PC-3 (cell line): ENCODE measurements at regions not wholly inside any gene's neighbourhood (a gene's known extent, or its start where the extent isn't known, plus 50 kb on each side); places are given as distances from the start of the nearest gene placed in this dataset.

Source experiments
- ATAC-seq: fragments of 200-7000 bp; cut with Tn5 transposase; 2 replicates; pipeline ENCODE4 v1.9.1; 2020; ENCODE audit warnings: mild to moderate bottlenecking, moderate library complexity
- BruUV-seq: library from RNA; stranded (reverse); fragments of 400-500 nt; replicated peaks from 2 replicates; lab custom pipeline; 2021; lab: Mats Ljungman, UMichigan
- CTCF ChIA-PET: fragments of 300-600 bp; sonication (Branson Sonifier 250); formaldehyde crosslinking; loops from one replicate; lab custom pipeline; 2022; ENCODE audit warnings: antibody characterized with exemption; lab: Charles Lee
- POLR2A ChIA-PET: fragments of 300-600 bp; sonication (Branson Sonifier 250); formaldehyde crosslinking; loops from one replicate; lab custom pipeline; 2022; ENCODE audit warnings: antibody characterized with exemption; ENCODE audit not compliant: unreplicated experiment; lab: Charles Lee
- DNase-seq: peaks from one replicate; pipeline ENCODE4 v3.0.0-alpha.2; 2015
- H2AFZ ChIP-seq: fragments of 300-600 bp; sonication (generic); 2 replicates; pipeline ENCODE4 v1.6.0; 2016; ENCODE audit warnings: antibody characterized with exemption, low read length
- H3F3A ChIP-seq: fragments of 300-600 bp; sonication (generic); one replicate; pipeline ENCODE4 v1.6.0; 2017; ENCODE audit warnings: antibody characterized with exemption, low read length, control low read depth, mild to moderate bottlenecking; ENCODE audit not compliant: unreplicated experiment
- H3K27ac ChIP-seq: fragments of 300-600 bp; sonication (generic); 2 replicates; pipeline ENCODE4 v1.5.1; 2016; ENCODE audit warnings: mild to moderate bottlenecking, low read length
- H3K27me3 ChIP-seq: fragments of 300-600 bp; sonication (generic); 2 replicates; pipeline ENCODE4 v1.6.1; 2016; ENCODE audit warnings: low read length, mixed read lengths
- H3K36me3 ChIP-seq: fragments of 300-600 bp; sonication (generic); 2 replicates; pipeline ENCODE4 v1.6.1; 2016; ENCODE audit warnings: low read depth, mixed run types, low read length, mixed read lengths
- H3K4me1 ChIP-seq: fragments of 300-600 bp; sonication (generic); 2 replicates; pipeline ENCODE4 v1.5.1; 2016; ENCODE audit warnings: low read length; ENCODE audit not compliant: insufficient read depth
- H3K4me2 ChIP-seq: fragments of 300-600 bp; sonication (generic); 2 replicates; pipeline ENCODE4 v1.6.0; 2016; ENCODE audit warnings: low read length
- H3K4me3 ChIP-seq: fragments of 300-600 bp; sonication (generic); 2 replicates; pipeline ENCODE4 v1.5.1; 2016; ENCODE audit warnings: mild to moderate bottlenecking, low read length, mixed read lengths
- H3K79me2 ChIP-seq: fragments of 300-600 bp; sonication (generic); 2 replicates; pipeline ENCODE4 v1.6.1; 2017; ENCODE audit warnings: low read length, mixed read lengths
- H3K9ac ChIP-seq: fragments of 300-600 bp; sonication (generic); 2 replicates; pipeline ENCODE4 v1.6.0; 2016; ENCODE audit warnings: mild to moderate bottlenecking, low read length
- H3K9me2 ChIP-seq: fragments of 300-600 bp; sonication (generic); replicated peaks from 2 replicates; pipeline ENCODE4 v1.6.1; 2016; ENCODE audit warnings: mixed run types, low read length, mixed read lengths
- H3K9me3 ChIP-seq: fragments of 300-600 bp; sonication (generic); 2 replicates; pipeline ENCODE4 v1.6.1; 2016; ENCODE audit warnings: low read length, mixed read lengths
- H4K20me1 ChIP-seq: fragments of 300-600 bp; sonication (generic); 2 replicates; pipeline ENCODE4 v1.6.1; 2016; ENCODE audit warnings: low read length, mixed read lengths
- EZH2 ChIP-seq: fragments of 300-600 bp; sonication (generic); IDR thresholded peaks from one replicate; pipeline ENCODE4 v1.6.1; 2017; ENCODE audit warnings: antibody characterized with exemption, mild to moderate bottlenecking, low read length; ENCODE audit not compliant: unreplicated experiment
- EZH2phosphoT487 ChIP-seq: fragments of 300-600 bp; sonication (generic); IDR thresholded peaks from 2 replicates; pipeline ENCODE4 v1.6.1; 2018; ENCODE audit warnings: mild to moderate bottlenecking, antibody characterized with exemption, low read length, borderline replicate concordance
- intact Hi-C: fragments of 100-400 bp; cut with micrococcal nuclease; formaldehyde crosslinking; loops from 2 replicates; pipeline ENCODE4 v1.9.0; 2023
- TF ChIP-seq, protein P1 (sequence below): fragments of 300-600 bp; sonication (generic); conservative IDR thresholded peaks from 2 replicates; pipeline ENCODE4 v1.5.1; 2017; ENCODE audit warnings: antibody characterized with exemption, low read depth, mild to moderate bottlenecking, low read length

DNA sequence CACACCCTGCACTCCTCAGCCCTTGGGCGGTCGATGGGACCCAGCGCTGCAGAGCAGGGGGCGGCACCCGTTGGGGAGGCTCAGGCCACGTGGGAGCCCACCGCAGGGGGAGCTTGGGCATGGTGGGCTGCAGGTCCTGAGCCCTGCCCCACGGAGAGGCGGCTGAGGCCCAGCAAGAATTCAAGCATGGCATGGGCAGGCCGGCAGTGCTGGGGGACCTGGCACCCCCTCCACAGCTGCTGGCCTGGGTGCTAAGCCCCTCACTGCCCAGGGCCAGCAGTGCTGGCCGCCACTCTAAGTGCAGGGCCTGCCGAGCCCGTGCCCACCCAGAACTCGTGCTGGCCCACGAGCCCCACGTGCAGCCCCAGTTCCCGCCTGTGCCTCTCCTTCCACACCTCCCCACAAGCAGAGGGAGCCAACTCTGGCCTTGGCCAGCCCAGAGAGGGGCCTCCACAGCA lies 555.0 kb upstream of the ADGRL4 start:
- ATAC-seq: no peak
- no peak for DNase-seq
- Histone ChIP-seq H4K20me1 (no peaks in the 10 kb centered on the region), H2AFZ (no peak overlapping the region), H3K27ac (no peak overlapping the region), H3K4me2 (no peak overlapping the region), H3K79me2 (no peaks in the 10 kb centered on the region), H3F3A (no peaks in the 10 kb centered on the region), H3K9me3 (no peaks in the 10 kb centered on the region), H3K9ac (no peak overlapping the region), H3K36me3 (no peaks in the 10 kb centered on the region), H3K27me3 (no peaks in the 10 kb centered on the region), H3K4me1 (no peaks in the 10 kb centered on the region), H3K9me2 (no peaks in the 10 kb centered on the region), H3K4me3 (no peak overlapping the region)
- TF ChIP-seq, protein P1, sequence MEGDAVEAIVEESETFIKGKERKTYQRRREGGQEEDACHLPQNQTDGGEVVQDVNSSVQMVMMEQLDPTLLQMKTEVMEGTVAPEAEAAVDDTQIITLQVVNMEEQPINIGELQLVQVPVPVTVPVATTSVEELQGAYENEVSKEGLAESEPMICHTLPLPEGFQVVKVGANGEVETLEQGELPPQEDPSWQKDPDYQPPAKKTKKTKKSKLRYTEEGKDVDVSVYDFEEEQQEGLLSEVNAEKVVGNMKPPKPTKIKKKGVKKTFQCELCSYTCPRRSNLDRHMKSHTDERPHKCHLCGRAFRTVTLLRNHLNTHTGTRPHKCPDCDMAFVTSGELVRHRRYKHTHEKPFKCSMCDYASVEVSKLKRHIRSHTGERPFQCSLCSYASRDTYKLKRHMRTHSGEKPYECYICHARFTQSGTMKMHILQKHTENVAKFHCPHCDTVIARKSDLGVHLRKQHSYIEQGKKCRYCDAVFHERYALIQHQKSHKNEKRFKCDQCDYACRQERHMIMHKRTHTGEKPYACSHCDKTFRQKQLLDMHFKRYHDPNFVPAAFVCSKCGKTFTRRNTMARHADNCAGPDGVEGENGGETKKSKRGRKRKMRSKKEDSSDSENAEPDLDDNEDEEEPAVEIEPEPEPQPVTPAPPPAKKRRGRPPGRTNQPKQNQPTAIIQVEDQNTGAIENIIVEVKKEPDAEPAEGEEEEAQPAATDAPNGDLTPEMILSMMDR: no peak
- TF ChIP-seq EZH2 (no peak), EZH2phosphoT487 (no peak)
- intact Hi-C loops: no loop called here
- ChIA-PET CTCF (no interaction called here), POLR2A (no interaction called here)
- BruUV-seq: no TSS peak

GRCh38 chr1:79556189-79556588 lies 549.7 kb upstream of the ADGRL4 start:
- ChIA-PET POLR2A (no interaction called here), CTCF (no interaction called here)
- ATAC-seq: no peak
- Histone ChIP-seq H3K4me3 (no peak overlapping the region), H3K9me3 (no peaks in the 10 kb centered on the region), H3K79me2 (no peaks in the 10 kb centered on the region), H2AFZ (no peak overlapping the region), H3F3A (no peaks in the 10 kb centered on the region), H3K4me1 (no peaks in the 10 kb centered on the region), H3K9me2 (no peaks in the 10 kb centered on the region; the same call in 1 of the 2 replicates), H3K36me3 (no peaks in the 10 kb centered on the region), H3K27ac (no peak overlapping the region), H3K9ac (no peak overlapping the region), H3K4me2 (no peak overlapping the region), H3K27me3 (no peaks in the 10 kb centered on the region), H4K20me1 (no peaks in the 10 kb centered on the region)
- no peak for DNase-seq
- intact Hi-C loops: no loop called here
- no TSS peak for BruUV-seq
- TF ChIP-seq, protein P1: peak; percentile 34; the same call in 1 of the 2 replicates
- no peak for TF ChIP-seq EZH2

- H3K9me2 ChIP-seq: no peaks in the 10 kb centered on the region; the same call in 1 of the 2 replicates
- peak; percentile 19 for DNase-seq
- CTCF ChIA-PET: no interaction called here
- H3K4me1 ChIP-seq: no peaks in the 10 kb centered on the region
- no peaks in the 10 kb centered on the region for H3K27me3 ChIP-seq
- no peaks in the 10 kb centered on the region for H3K9me3 ChIP-seq
- intact Hi-C loops: no loop called here
- TF ChIP-seq, protein P1: no peak
- no peak for TF ChIP-seq EZH2phosphoT487
- TF ChIP-seq EZH2: no peak
- H2AFZ ChIP-seq: no peak overlapping the region
- ATAC-seq: peak; percentile 43; the same call in 1 of the 2 replicates
- no peaks in the 10 kb centered on the region for H3K36me3 ChIP-seq
- POLR2A ChIA-PET: no interaction called here
- H3K4me3 ChIP-seq: no peak overlapping the region
- no peaks in the 10 kb centered on the region for H3K79me2 ChIP-seq
- no peaks in the 10 kb centered on the region for H3F3A ChIP-seq
- no peak overlapping the region for H3K9ac ChIP-seq
- no peaks in the 10 kb centered on the region for H4K20me1 ChIP-seq
- no peak overlapping the region for H3K27ac ChIP-seq
- no TSS peak for BruUV-seq
- no peak overlapping the region for H3K4me2 ChIP-seq
Measured at GRCh38 chr1:79554688-79555087, 548.2 kb upstream of the ADGRL4 start.
